ENCODE measurements at regions not wholly inside any gene's neighbourhood (a gene's known extent, or its start where the extent isn't known, plus 50 kb on each side); places are given as distances from the start of the nearest gene placed in this dataset.
"Not testable (repeated sequence)": the region's sequence is repeated elsewhere in the genome, so short reads cannot be mapped to it uniquely, and the experiment has no call there.

- Histone ChIP-seq H3K27ac (no peak overlapping the region), H3K4me3 (no peak overlapping the region), H3K4me1 (no peaks in the 10 kb centered on the region), H3K36me3 (no peaks in the 10 kb centered on the region), H3K9me3 (peaks cover 0 to 3% of the 10 kb centered on the region in 2 donors), H3K27me3 (no peaks in the 10 kb centered on the region)
- TF ChIP-seq CTCF (IDR thresholded peaks at IDR 0.05): no peak
- no peak for DNase-seq (ENCODE audit: low spot score)
These were observed 360.0 kb upstream of the PIK3R1 start for GRCh38 chr5:67855523-67855922.

- DNase-seq (ENCODE audit: low spot score); H3K36me3 ChIP-seq; H3K9me3 ChIP-seq; H3K4me1 ChIP-seq; H3K27ac ChIP-seq; H3K27me3 ChIP-seq; H3K4me3 ChIP-seq: not testable (repeated sequence)
These were observed 364.6 kb upstream of the PIK3R1 start for GRCh38 chr5:67850906-67851305.

- Histone ChIP-seq H3K27me3 (no peaks in the 10 kb centered on the region), H3K9me3 (no peaks in the 10 kb centered on the region)
- DNase-seq (ENCODE audit: low spot score): no peak
These were observed 370.6 kb upstream of the PIK3R1 start for GRCh38 chr5:67844924-67845323.

GRCh38 chr5:67842806-67843205, 372.8 kb upstream of the PIK3R1 start:
- no peaks in the 10 kb centered on the region for H3K9me3 ChIP-seq
- H3K27ac ChIP-seq: no peak overlapping the region
- no peak for TF ChIP-seq CTCF (IDR thresholded peaks at IDR 0.05)
- no peaks in the 10 kb centered on the region for H3K27me3 ChIP-seq
- H3K4me1 ChIP-seq: no peaks in the 10 kb centered on the region
- no peaks in the 10 kb centered on the region for H3K36me3 ChIP-seq
- no peak for DNase-seq (ENCODE audit: low spot score)
- no peak overlapping the region for H3K4me3 ChIP-seq

More at GRCh38 chr5:67844924-67845323, 370.6 kb upstream of the PIK3R1 start:
- no peak for TF ChIP-seq CTCF (IDR thresholded peaks at IDR 0.05)
- H3K4me3 ChIP-seq: no peak overlapping the region
- H3K36me3 ChIP-seq: no peaks in the 10 kb centered on the region
- no peak overlapping the region for H3K27ac ChIP-seq
- no peaks in the 10 kb centered on the region for H3K4me1 ChIP-seq

GRCh38 chr5:67837225-67837624, 378.3 kb upstream of the PIK3R1 start:
- not testable (repeated sequence) for H3K9me3 ChIP-seq; H3K4me3 ChIP-seq; H3K27me3 ChIP-seq; H3K27ac ChIP-seq; DNase-seq (ENCODE audit: low spot score); H3K4me1 ChIP-seq; H3K36me3 ChIP-seq

- not testable (repeated sequence) for DNase-seq (ENCODE audit: low spot score); H3K4me1 ChIP-seq; H3K9me3 ChIP-seq; H3K36me3 ChIP-seq; H3K4me3 ChIP-seq; H3K27ac ChIP-seq; H3K27me3 ChIP-seq
These were observed 379.1 kb upstream of the PIK3R1 start for GRCh38 chr5:67836496-67836895.

GRCh38 chr5:67831048-67831447, 384.5 kb upstream of the PIK3R1 start:
- no peaks in the 10 kb centered on the region for H3K27me3 ChIP-seq
- H3K4me3 ChIP-seq: no peak overlapping the region
- DNase-seq (ENCODE audit: low spot score): no peak
- no peaks in the 10 kb centered on the region for H3K36me3 ChIP-seq
- H3K4me1 ChIP-seq: no peaks in the 10 kb centered on the region
- no peaks in the 10 kb centered on the region for H3K9me3 ChIP-seq
- no peak for TF ChIP-seq CTCF (IDR thresholded peaks at IDR 0.05)
- no peak overlapping the region for H3K27ac ChIP-seq

All from right atrium auricular region (tissue), 2 donors.